Upper lobe of left lung (tissue), 4 donors: ENCODE measurements at regions not wholly inside any gene's neighbourhood (a gene's known extent, or its start where the extent isn't known, plus 50 kb on each side); places are given as distances from the start of the nearest gene placed in this dataset.
A peak's percentile ranks its signal among the peaks of the same experiment; 100 is the strongest.

Experiments used
- POLR2A ChIP-seq, 4 donors: fragments of 450-650 bp; IDR thresholded peaks; one replicate each; pipeline ENCODE4 v1.5.1; 2016 to 2017; ENCODE audit warnings: antibody characterized with exemption in 4 of 4, mild to moderate bottlenecking in 2 of 4
- POLR2AphosphoS5 ChIP-seq, 2 donors: sonication (generic); formaldehyde crosslinking; IDR thresholded peaks; one replicate each; pipeline ENCODE4 v1.5.1; 2017; ENCODE audit warnings: antibody characterized with exemption in 2 of 2
- TF ChIP-seq, protein P1 (sequence below), 6 experiments: fragments of 450-650 bp in 4 of 6; fragments of 200-600 bp in 2 of 6; sonication (generic) in 2 of 6; IDR thresholded peaks; one replicate each; pipeline ENCODE4 v1.5.1; 2016 to 2019; ENCODE audit warnings: antibody characterized with exemption in 6 of 6

DNA sequence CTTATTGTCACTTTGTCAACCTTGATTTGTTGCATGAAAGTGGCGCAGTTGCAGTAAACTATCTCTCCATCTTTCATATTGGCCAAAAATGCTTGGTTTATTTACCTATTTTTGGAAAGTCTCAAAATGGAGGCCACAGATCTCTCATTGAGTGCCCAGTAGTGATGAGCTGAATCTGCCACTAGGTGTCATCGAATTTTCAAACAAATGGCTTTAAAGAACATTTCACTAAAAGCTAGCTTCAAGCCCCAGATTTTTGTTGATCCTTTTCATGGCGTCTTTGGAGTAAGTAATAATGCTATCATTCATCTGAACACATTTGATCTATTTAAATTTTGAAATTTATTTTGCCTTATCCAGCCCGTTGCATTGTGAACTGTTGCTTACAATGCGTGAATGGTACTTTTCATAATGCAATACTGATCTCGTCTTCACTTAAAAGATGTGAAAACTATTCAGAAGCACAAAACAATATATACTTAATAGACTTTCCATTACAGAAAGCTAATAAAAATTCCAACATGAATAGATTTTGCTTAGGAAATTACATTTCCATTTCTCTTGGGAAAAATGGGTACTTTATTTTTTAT is 236.2 kb downstream of the DNAJB9 start:
- TF ChIP-seq, protein P1, sequence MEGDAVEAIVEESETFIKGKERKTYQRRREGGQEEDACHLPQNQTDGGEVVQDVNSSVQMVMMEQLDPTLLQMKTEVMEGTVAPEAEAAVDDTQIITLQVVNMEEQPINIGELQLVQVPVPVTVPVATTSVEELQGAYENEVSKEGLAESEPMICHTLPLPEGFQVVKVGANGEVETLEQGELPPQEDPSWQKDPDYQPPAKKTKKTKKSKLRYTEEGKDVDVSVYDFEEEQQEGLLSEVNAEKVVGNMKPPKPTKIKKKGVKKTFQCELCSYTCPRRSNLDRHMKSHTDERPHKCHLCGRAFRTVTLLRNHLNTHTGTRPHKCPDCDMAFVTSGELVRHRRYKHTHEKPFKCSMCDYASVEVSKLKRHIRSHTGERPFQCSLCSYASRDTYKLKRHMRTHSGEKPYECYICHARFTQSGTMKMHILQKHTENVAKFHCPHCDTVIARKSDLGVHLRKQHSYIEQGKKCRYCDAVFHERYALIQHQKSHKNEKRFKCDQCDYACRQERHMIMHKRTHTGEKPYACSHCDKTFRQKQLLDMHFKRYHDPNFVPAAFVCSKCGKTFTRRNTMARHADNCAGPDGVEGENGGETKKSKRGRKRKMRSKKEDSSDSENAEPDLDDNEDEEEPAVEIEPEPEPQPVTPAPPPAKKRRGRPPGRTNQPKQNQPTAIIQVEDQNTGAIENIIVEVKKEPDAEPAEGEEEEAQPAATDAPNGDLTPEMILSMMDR (IDR thresholded peaks at IDR 0.05), result peak in 1 of 6 experiments; percentile 10
- TF ChIP-seq POLR2A (IDR thresholded peaks at IDR 0.05) (no peak), POLR2AphosphoS5 (IDR thresholded peaks at IDR 0.05) (no peak)
